DMS153 treated with DMSO at 0.1 percent for 48 hours (cell line): ENCODE measurements at regions not wholly inside any gene's neighbourhood (a gene's known extent, or its start where the extent isn't known, plus 50 kb on each side); places are given as distances from the start of the nearest gene placed in this dataset.
"Not testable (repeated sequence)": the region's sequence is repeated elsewhere in the genome, so short reads cannot be mapped to it uniquely, and the experiment has no call there.

Experiments
- DNase-seq: peaks from one replicate; lab custom pipeline; 2025; ENCODE audit not compliant: unreplicated experiment; lab: John Stamatoyannopoulos, UW

DNA sequence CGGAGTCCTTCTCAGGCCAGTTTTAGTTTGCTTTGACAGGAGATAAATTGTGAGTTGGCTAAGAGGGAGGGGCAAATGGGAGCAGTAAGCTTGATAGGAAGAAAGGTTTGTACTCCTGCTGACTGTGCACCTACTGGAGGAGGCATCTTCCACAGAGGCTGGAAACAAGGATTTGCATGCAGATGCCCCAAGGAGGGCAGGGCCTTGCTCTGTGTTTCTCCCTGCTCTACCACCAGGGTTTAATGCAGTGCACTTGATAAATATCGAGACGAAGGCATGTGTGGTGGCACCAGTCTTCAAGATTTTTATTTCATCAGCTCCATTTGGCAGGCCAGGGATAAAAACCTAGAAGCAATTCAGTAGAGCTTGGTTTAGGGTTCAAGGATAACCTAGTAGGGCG lies 210.5 kb upstream of the C16orf82 start:
- no peak for DNase-seq

DNA sequence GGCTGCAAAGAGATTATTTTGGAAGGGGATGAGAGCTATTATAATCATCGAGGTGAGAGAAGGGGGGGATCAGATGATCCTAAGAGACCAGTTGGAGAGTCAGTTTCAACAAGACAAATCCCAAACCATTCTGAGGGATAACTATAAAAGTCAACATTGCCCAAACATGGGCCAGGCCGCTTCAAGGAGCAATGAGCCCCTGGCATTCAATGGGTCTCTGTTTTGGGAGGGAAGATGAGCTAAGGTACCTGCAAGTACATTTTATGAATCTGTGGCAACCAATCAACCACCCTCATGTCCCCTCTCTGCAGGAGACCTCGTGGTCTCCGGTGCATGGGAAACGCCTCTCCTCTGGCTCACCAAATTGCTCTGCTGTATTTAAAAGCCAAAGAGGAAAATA lies 209.9 kb upstream of the C16orf82 start:
- DNase-seq, result no peak

- DNase-seq, result no peak
These were observed 209.4 kb upstream of the C16orf82 start for GRCh38 chr16:26857371-26857770.

- DNase-seq, result no peak
These were observed 206.2 kb upstream of the C16orf82 start for GRCh38 chr16:26860506-26860905.

DNA sequence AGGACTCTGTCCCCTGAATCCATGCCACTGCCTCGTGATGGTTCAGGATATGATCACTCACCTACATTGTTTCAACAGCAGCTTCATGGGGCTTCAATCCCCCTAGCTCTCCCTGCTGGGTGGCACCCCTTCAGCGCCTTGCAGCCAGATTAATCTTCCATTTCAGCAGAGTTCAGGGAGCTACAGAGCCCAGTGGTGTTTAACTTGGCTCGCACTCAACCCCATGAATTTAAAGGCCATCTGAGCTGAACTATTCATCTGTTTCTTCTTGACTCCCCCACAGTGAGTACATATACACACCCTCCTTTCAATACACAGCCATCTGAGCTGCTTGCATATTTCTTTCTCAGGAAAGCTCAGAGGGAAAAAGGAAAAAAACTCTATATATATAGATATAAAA lies 202.8 kb upstream of the C16orf82 start:
- no peak for DNase-seq

- DNase-seq, result not testable (repeated sequence)
These were observed 192.4 kb upstream of the C16orf82 start for GRCh38 chr16:26874318-26874717.

GRCh38 chr16:26877421-26877820 lies 189.3 kb upstream of the C16orf82 start:
- no peak for DNase-seq

- no peak for DNase-seq
These were observed 181.1 kb upstream of the C16orf82 start for GRCh38 chr16:26885674-26886073.

GRCh38 chr16:26889740-26890139 lies 177.0 kb upstream of the C16orf82 start:
- no peak for DNase-seq

DNA sequence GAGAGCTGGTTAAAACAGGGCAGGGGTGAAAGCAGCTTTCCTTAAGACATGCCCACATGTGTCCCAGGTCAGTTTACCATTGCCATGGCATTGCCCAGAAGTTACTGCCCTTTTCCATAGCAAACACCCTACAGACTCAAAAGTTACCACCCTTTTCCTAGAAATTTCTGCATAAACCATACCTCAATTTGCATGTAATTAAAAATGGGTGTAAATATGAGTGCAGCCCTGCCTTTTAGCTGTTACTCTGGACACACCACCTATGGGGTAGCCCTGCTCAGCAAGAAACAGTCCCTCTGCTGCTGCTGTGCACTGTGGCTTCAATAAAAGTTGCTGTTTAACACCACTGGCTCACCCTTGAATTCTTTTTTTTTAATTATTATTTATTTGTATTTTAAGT lies 168.5 kb upstream of the C16orf82 start:
- DNase-seq, result no peak

GRCh38 chr16:26901196-26901861 lies 165.4 kb upstream of the C16orf82 start:
- DNase-seq, result no peak

DNA sequence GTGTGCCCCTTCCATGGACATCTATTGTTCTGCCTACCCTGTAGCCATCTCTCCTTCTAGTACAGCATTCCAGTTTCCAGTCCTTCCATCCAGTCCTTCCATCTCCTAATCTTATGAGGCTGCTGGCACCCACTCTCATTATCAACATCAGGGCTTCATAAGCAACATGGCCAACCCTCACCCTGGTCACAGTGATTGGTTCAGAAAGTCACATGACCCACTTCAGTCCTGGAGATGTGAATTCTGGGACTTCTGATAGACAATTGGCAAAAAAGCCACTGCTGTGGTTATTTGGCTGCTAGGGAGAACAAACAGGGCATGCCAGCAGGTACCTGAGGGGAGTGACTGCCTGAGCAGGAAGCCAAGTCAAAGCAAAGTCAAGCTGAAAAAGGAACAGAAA lies 164.7 kb upstream of the C16orf82 start:
- DNase-seq, result no peak

DNA sequence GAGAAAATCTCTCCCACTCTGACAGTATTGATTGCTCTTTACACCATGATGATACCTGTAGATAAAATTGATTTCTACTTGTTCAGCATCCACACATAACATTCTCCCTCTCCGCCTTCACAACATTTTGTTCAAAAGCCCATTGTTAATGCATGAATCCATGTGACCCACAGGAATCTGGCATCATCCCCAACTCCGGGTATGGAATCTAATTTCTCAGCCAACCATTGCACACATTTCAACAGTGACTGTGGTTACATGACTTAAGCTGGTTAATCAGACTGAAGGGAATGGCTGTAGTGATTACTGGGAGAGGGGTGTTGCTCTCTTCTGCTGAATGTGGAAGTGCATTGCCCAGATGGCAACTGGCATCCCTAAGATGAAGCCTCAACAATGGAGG lies 161.4 kb upstream of the C16orf82 start:
- no peak for DNase-seq

GRCh38 chr16:26909623-26910022 lies 157.1 kb upstream of the C16orf82 start:
- DNase-seq, result no peak

DNA sequence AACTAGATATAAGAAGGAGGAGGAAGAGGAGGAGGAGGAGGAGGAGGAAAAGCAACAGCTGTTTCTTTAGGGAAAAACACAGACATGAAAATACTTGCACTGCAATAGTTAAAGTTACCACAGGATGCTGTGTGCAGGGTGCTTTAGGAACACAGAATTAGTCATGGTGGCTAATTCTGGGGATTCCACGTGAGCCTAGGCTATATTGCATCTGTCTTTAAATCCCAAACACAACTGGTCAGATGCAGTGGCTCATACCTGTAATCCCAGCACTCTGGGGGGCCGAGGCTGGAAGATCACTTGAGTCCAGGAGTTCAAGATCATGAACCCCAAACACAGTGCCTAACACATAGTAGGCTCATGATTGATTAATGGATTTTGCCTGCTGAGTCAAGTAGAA lies 155.3 kb upstream of the C16orf82 start:
- no peak for DNase-seq

GRCh38 chr16:26913851-26914250 lies 152.9 kb upstream of the C16orf82 start:
- DNase-seq, result no peak

GRCh38 chr16:26930786-26931581 lies 135.7 kb upstream of the C16orf82 start:
- no peak for DNase-seq

GRCh38 chr16:26950636-26951035 lies 116.1 kb upstream of the C16orf82 start:
- no peak for DNase-seq

DNA sequence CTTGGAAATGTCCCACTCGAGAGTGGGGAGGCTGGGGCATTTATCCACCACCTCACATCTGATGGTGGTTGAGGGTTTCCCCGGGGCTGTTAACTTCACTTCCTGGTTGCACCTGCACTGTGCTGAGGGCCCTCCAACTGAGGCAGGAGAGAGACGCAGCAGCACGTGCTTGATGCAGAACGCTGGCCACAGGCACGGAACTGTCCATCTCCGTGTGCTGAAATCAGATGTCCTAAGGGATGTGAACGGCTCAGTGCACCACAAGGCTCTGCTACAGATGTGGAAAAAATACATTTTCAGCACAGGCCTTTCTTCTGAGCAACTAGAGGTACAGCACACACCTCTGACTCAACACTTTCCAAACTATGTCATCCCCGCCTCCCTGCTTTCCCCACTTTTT lies 114.8 kb upstream of the C16orf82 start:
- DNase-seq, result no peak

DNA sequence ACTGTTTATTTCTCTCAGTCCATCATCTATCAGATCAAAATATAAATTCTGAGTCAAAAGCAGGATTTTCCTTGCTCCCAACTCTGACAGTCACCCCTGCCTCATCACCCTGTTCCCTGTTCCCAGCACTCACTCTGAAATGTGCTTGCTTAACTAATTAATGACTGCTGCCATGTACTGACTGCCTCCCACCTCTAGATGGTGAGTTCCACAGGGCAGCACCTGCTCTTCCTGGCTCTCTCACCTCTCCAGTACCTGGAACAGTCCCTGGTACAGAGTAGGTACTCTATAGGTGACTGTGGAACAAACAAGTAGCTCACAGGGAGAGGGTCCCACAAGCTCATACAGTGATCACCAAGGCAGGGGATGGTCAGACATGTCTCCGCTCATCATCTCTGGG lies 114.3 kb upstream of the C16orf82 start:
- no peak for DNase-seq

DNA sequence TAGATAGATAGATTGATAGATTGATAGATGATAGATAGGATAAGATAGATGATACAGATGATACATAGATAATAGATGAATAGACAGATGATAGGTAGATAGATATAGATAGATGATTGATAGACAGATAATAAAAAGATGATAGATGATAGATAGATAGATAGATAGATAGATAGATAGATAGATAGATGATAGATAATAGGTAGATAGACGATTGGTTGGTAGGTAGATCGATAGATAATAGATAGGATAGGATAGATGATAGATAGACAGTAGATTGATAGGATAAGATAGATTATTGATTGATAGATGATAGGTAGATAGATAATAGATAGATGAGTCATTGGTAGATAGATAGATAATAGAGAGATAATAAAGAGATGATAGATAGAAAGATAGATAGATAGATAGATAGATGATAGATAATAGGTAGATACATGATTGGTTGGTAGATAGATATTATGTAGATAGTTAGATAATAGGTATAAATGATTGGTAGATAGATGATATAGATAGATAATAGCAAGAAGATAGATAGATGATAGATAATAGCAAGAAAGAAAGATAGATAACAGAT lies 109.4 kb upstream of the C16orf82 start:
- no peak for DNase-seq

- no peak for DNase-seq
These were observed 107.2 kb upstream of the C16orf82 start for GRCh38 chr16:26959416-26960009.
